ENCODE measurements at regions not wholly inside any gene's neighbourhood (a gene's known extent, or its start where the extent isn't known, plus 50 kb on each side); places are given as distances from the start of the nearest gene placed in this dataset.

DNA sequence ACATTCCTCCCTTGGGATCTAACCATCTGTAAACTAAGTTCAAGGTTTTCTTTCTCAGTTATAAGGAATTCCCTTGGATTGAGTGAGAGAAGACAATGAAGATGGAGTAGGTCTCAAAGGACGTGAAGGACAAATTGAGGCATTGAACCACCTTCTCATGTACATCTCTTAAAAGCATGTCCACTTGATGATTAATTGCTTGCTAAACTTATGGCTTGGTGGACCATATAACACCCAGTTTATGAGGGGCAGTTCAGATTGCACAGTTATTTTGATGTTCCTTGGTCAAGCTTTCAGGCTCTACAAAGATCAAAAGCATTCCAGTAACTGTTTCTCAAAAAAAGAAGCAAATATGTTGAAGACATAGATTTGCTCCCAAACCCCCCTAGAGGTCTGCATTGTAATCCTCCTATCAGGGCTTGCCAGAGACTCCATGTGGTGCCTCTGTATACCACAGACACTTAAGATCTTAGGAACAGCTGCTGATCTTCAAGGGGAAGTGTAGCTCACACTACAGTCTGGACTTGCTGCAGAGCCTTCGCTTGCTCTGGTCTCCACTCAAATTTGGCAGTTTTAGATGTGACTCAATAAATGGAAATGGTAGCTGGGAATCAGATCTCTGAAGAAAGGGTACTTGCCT is 56.9 kb upstream of the ALDH1A1 start (continued):
- TF ChIP-seq ZNF274 (IDR thresholded peaks at IDR 0.05; ENCODE audit: borderline replicate concordance, low read depth, low read length): no peak
- TF ChIP-seq CTCF (IDR thresholded peaks at IDR 0.05 in 2 of 3, conservative IDR thresholded peaks at IDR 0.05 in 1 of 3; ENCODE audit: insufficient read depth in 2 of 3, low read depth in 1 of 3, low read length in 3 of 3): peak; percentile 51 to 57 (median 54)
- TF ChIP-seq RAD21 (CRISPR knock-in tag; conservative IDR thresholded peaks at IDR 0.05 in 1 of 2, IDR thresholded peaks at IDR 0.05 in 1 of 2): peak in 1 of 2 experiments; percentile 25; a peak in 2 of 4 replicates
- no peak for TF ChIP-seq POLR2G (IDR thresholded peaks at IDR 0.05; ENCODE audit: low read depth, low read length)
- TF ChIP-seq, protein P1, sequence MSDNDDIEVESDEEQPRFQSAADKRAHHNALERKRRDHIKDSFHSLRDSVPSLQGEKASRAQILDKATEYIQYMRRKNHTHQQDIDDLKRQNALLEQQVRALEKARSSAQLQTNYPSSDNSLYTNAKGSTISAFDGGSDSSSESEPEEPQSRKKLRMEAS (CRISPR knock-in tag; IDR thresholded peaks at IDR 0.05): peak; percentile 49
- TF ChIP-seq CBFA2T2 (conservative IDR thresholded peaks at IDR 0.05): peak; percentile 81
- TF ChIP-seq, protein P2, sequence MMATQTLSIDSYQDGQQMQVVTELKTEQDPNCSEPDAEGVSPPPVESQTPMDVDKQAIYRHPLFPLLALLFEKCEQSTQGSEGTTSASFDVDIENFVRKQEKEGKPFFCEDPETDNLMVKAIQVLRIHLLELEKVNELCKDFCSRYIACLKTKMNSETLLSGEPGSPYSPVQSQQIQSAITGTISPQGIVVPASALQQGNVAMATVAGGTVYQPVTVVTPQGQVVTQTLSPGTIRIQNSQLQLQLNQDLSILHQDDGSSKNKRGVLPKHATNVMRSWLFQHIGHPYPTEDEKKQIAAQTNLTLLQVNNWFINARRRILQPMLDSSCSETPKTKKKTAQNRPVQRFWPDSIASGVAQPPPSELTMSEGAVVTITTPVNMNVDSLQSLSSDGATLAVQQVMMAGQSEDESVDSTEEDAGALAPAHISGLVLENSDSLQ (IDR thresholded peaks at IDR 0.05): peak; percentile 66
- TF ChIP-seq ADNP (tag; IDR thresholded peaks at IDR 0.05): no peak
- TF ChIP-seq SPI1 (IDR thresholded peaks at IDR 0.05; ENCODE audit: borderline replicate concordance, low read depth, low read length): peak; percentile 88
- no peak for TF ChIP-seq ZFPM2 (CRISPR knock-in tag; IDR thresholded peaks at IDR 0.05)
- TF ChIP-seq TAL1 (IDR thresholded peaks at IDR 0.05): peak; percentile 79
- peak; percentile 80 for TF ChIP-seq LEF1 (IDR thresholded peaks at IDR 0.05)
- no peak for TF ChIP-seq ZNF324 (CRISPR knock-in tag; IDR thresholded peaks at IDR 0.05)
- TF ChIP-seq SNAPC5 (CRISPR knock-in tag; IDR thresholded peaks at IDR 0.05): no peak
- TF ChIP-seq CHAMP1 (IDR thresholded peaks at IDR 0.05): 0 out of 2 replicates have a peak, but pooled peaks have one; percentile 50
- TF ChIP-seq ZNF24 (IDR thresholded peaks at IDR 0.05): no peak
- TF ChIP-seq RBM25 (IDR thresholded peaks at IDR 0.05; ENCODE audit: low read depth, low read length, severe bottlenecking): no peak
- TF ChIP-seq RCOR1 (IDR thresholded peaks at IDR 0.05; ENCODE audit: borderline replicate concordance in 1 of 2, low read depth in 2 of 2, low read length in 2 of 2): 0 out of 4 replicates have a peak, but pooled peaks of 1 of the 2 experiments have one; percentile 28
- TF ChIP-seq BRD9 (IDR thresholded peaks at IDR 0.05; ENCODE audit: low read depth, partially characterized antibody): no peak
- TF ChIP-seq TRIM24 (IDR thresholded peaks at IDR 0.05): peak; percentile 39 to 68; a peak in 2 of 4 replicates
- no peak for TF ChIP-seq NR1H2 (CRISPR knock-in tag; IDR thresholded peaks at IDR 0.05)
- TF ChIP-seq, protein P3, sequence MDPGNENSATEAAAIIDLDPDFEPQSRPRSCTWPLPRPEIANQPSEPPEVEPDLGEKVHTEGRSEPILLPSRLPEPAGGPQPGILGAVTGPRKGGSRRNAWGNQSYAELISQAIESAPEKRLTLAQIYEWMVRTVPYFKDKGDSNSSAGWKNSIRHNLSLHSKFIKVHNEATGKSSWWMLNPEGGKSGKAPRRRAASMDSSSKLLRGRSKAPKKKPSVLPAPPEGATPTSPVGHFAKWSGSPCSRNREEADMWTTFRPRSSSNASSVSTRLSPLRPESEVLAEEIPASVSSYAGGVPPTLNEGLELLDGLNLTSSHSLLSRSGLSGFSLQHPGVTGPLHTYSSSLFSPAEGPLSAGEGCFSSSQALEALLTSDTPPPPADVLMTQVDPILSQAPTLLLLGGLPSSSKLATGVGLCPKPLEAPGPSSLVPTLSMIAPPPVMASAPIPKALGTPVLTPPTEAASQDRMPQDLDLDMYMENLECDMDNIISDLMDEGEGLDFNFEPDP (CRISPR knock-in tag; IDR thresholded peaks at IDR 0.05): no peak
